Endothelial cell of umbilical vein (primary cell): ENCODE measurements at regions not wholly inside any gene's neighbourhood (a gene's known extent, or its start where the extent isn't known, plus 50 kb on each side); places are given as distances from the start of the nearest gene placed in this dataset.

Experiments used
- BruUV-seq: library from RNA; stranded (reverse); fragments of 400-500 nt; replicated peaks from 2 replicates; lab custom pipeline; 2021; lab: Mats Ljungman, UMichigan
- CTCF ChIA-PET: fragments of 300-600, 350-600 bp; sonication (Branson Sonifier 250); formaldehyde crosslinking; loops from one replicate; lab custom pipeline; 2021; ENCODE audit warnings: antibody characterized with exemption, inconsistent platforms; lab: Charles Lee
- POLR2A ChIA-PET: fragments of 300-600, 350-600 bp; sonication (Branson Sonifier 250); formaldehyde crosslinking; loops from one replicate; lab custom pipeline; 2021; ENCODE audit warnings: antibody characterized with exemption, inconsistent platforms; lab: Charles Lee
- DNase-seq: peaks from one replicate; pipeline ENCODE4 v3.0.0-alpha.2; 2011; ENCODE audit warnings: low read depth, low spot score
- FAIRE-seq: peaks from 2 replicates; lab custom pipeline; 2011; peaks lifted over from hg19 to GRCh38; lab: Jason Lieb, UNC
- H2AFZ ChIP-seq: 2 replicates; pipeline ENCODE4 v1.6.0; 2012; ENCODE audit warnings: low read depth, low read length, control low read depth, inconsistent platforms
- H3K27ac ChIP-seq: 2 replicates; pipeline ENCODE4 v1.5.1; 2011; ENCODE audit warnings: low read depth, mild to moderate bottlenecking, control low read depth, low read length, moderate library complexity; ENCODE audit not compliant: insufficient read depth
- H3K27me3 ChIP-seq, 2 experiments: 2 replicates each; pipeline versions ENCODE4 v1.6.0 to v1.6.1; 2011; ENCODE audit warnings: low read length in 2 of 2, mixed read lengths in 1 of 2; ENCODE audit not compliant: control insufficient read depth in 2 of 2, insufficient read depth in 2 of 2
- H3K36me3 ChIP-seq, 2 experiments: 2 replicates in 1 of 2; 3 replicates in 1 of 2; pipeline ENCODE4 v1.5.1; 2011; ENCODE audit warnings: low read length in 2 of 2, mild to moderate bottlenecking in 1 of 2, moderate library complexity in 1 of 2; ENCODE audit not compliant: control insufficient read depth in 2 of 2, insufficient read depth in 2 of 2; ENCODE audit errors: extremely low read depth in 1 of 2
- H3K4me1 ChIP-seq: 3 replicates; pipeline ENCODE4 v1.5.1; 2011; ENCODE audit warnings: mild to moderate bottlenecking, low read length; ENCODE audit not compliant: control insufficient read depth, insufficient read depth; ENCODE audit errors: extremely low read depth
- H3K4me2 ChIP-seq: 2 replicates; pipeline ENCODE4 v1.6.1; 2011; ENCODE audit warnings: low read length, control low read depth, mixed read lengths; ENCODE audit not compliant: insufficient read depth
- H3K4me3 ChIP-seq, 3 experiments: fragments of 200-600 bp in 1 of 3; sonication (generic), shearing (Covaris generic) in 1 of 3; replicated peaks in 1 of 3; 2 replicates each; pipeline ENCODE4 v1.5.1; 2011 to 2016; ENCODE audit warnings: control low read depth in 3 of 3, low read length in 3 of 3, mild to moderate bottlenecking in 2 of 3, inconsistent platforms in 1 of 3, low read depth in 1 of 3, moderate library complexity in 1 of 3; ENCODE audit not compliant: insufficient read depth in 1 of 3
- H3K79me2 ChIP-seq: 2 replicates; pipeline ENCODE4 v1.6.0; 2012; ENCODE audit warnings: low read length, inconsistent platforms; ENCODE audit not compliant: control insufficient read depth, insufficient read depth
- H3K9ac ChIP-seq: replicated peaks from 2 replicates; pipeline ENCODE3; 2011; ENCODE audit warnings: low read length, control low read depth; ENCODE audit not compliant: insufficient read depth; ENCODE audit errors: extremely low read depth
- H3K9me1 ChIP-seq: replicated peaks from 3 replicates; pipeline ENCODE4 v1.6.0; 2011; ENCODE audit warnings: mild to moderate bottlenecking, low read length; ENCODE audit not compliant: control insufficient read depth, insufficient read depth; ENCODE audit errors: extremely low read depth
- H3K9me3 ChIP-seq: replicated peaks from 2 replicates; pipeline ENCODE4 v1.5.1; 2012; ENCODE audit warnings: low read length, inconsistent platforms; ENCODE audit not compliant: control insufficient read depth, insufficient read depth
- H4K20me1 ChIP-seq: replicated peaks from 2 replicates; pipeline ENCODE3; 2011; ENCODE audit warnings: mild to moderate bottlenecking, low read length; ENCODE audit not compliant: control insufficient read depth, insufficient read depth; ENCODE audit errors: extremely low read depth
- CTCF ChIP-seq, 2 donors: IDR thresholded peaks; 1 replicate in 1 of 2; 2 replicates in 1 of 2; pipeline ENCODE4 v1.5.1; 2011; ENCODE audit warnings: low read length in 2 of 2, mild to moderate bottlenecking in 2 of 2, moderate library complexity in 2 of 2, control low read depth in 1 of 2, inconsistent platforms in 1 of 2, low read depth in 1 of 2; ENCODE audit not compliant: insufficient read depth in 1 of 2; ENCODE audit errors: extremely low read depth in 1 of 2
- EZH2 ChIP-seq: IDR thresholded peaks from 2 replicates; pipeline ENCODE4 v1.6.1; 2012; ENCODE audit warnings: borderline replicate concordance, low read depth, mild to moderate bottlenecking, moderate library complexity, low read length, inconsistent platforms; ENCODE audit not compliant: severe bottlenecking
- FOS ChIP-seq: IDR thresholded peaks from 2 replicates; pipeline ENCODE4 v1.6.1; 2011; ENCODE audit warnings: mild to moderate bottlenecking, low read length, moderate library complexity, borderline replicate concordance; ENCODE audit not compliant: insufficient read depth
- GATA2 ChIP-seq: IDR thresholded peaks from 2 replicates; pipeline ENCODE4 v1.7.0; 2011; ENCODE audit warnings: low read depth, mild to moderate bottlenecking, moderate library complexity, mixed read lengths, low read length; ENCODE audit not compliant: insufficient read length, insufficient read depth
- JUN ChIP-seq: IDR thresholded peaks from 2 replicates; pipeline ENCODE4 v1.6.1; 2011; ENCODE audit warnings: borderline replicate concordance, low read depth; ENCODE audit not compliant: insufficient read length, insufficient read depth
- MAX ChIP-seq: IDR thresholded peaks from 2 replicates; pipeline ENCODE4 v1.6.1; 2011; ENCODE audit not compliant: insufficient read depth, insufficient read length
- MYC ChIP-seq: IDR thresholded peaks from one replicate; pipeline ENCODE4 v1.6.1; 2011; ENCODE audit warnings: mild to moderate bottlenecking, low read depth, low read length
- POLR2A ChIP-seq: IDR thresholded peaks from 2 replicates; pipeline ENCODE4 v1.6.1; 2012; ENCODE audit warnings: low read depth, mild to moderate bottlenecking, control low read depth, low read length
- POLR2AphosphoS5 ChIP-seq: IDR thresholded peaks from 2 replicates; pipeline ENCODE4 v1.6.1; 2012; ENCODE audit warnings: low read depth, mild to moderate bottlenecking, control low read depth, low read length, moderate library complexity; ENCODE audit not compliant: insufficient read depth
- dilution Hi-C: fragments of 300-500 bp; cut with MboI; formaldehyde crosslinking; loops from one replicate; pipeline ENCODE4 v1.15.0; 2019; ENCODE audit warnings: low sequenced_read_pairs; ENCODE audit not compliant: extremely low pct_ligation_motif_present
- intact Hi-C: fragments of 100-400 bp; cut with micrococcal nuclease; formaldehyde crosslinking; loops from one replicate; pipeline ENCODE4 v1.10.0; 2022

DNA sequence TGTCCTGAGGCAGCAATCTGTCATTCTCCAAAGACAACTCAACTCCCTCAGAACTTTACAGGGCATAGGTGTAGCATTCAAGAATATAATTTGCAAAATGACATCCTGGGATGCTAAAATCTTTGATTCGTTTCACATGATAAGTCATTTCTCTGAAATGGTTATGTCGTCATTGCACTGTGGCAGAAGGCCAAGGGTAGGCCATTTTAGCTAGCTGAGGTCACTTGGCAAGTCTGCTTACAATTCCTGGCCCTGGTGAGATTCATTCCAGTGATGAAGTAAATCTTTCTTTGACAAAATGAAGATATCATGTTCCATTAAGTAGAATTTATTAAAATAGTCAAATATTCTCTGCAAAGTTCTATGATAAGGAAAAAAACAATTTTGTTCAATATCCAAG, 1410.3 kb upstream of the LRRTM1 start:
- no peak for FAIRE-seq

More for the DNA sequence above, 1410.3 kb upstream of the LRRTM1 start:
- H2AFZ ChIP-seq, result no peak overlapping the region
- peaks cover 2% of the 10 kb centered on the region for H3K9me3 ChIP-seq
- no peak overlapping the region for H3K9ac ChIP-seq
- TF ChIP-seq MAX (no peak), POLR2A (no peak), JUN (no peak), GATA2 (no peak), POLR2AphosphoS5 (no peak), FOS (no peak), CTCF (IDR thresholded peaks at IDR 0.05; ENCODE audit: extremely low read depth in 1 of 2, insufficient read depth in 1 of 2, low read depth in 1 of 2, low read length in 2 of 2) (no peak), MYC (no peak), EZH2 (no peak)
- POLR2A ChIA-PET, result no interaction called here
- no peak for DNase-seq
- dilution Hi-C loops (no loop called here), intact Hi-C loops (no loop called here)
- no peaks in the 10 kb centered on the region for H3K4me1 ChIP-seq
- no peaks in the 10 kb centered on the region for H3K27me3 ChIP-seq
- no peaks in the 10 kb centered on the region for H3K79me2 ChIP-seq
- no peaks in the 10 kb centered on the region for H3K36me3 ChIP-seq
- H3K4me3 ChIP-seq, result no peak overlapping the region
- CTCF ChIA-PET, result no interaction called here
- no peak overlapping the region for H3K4me2 ChIP-seq
- no peak overlapping the region for H3K27ac ChIP-seq
- BruUV-seq, result no TSS peak
- H3K9me1 ChIP-seq, result no peaks in the 10 kb centered on the region
- H4K20me1 ChIP-seq, result no peaks in the 10 kb centered on the region
